ENCODE measurements at regions not wholly inside any gene's neighbourhood (a gene's known extent, or its start where the extent isn't known, plus 50 kb on each side); places are given as distances from the start of the nearest gene placed in this dataset.
A peak's percentile ranks its signal among the peaks of the same experiment; 100 is the strongest.
"Not testable (repeated sequence)": the region's sequence is repeated elsewhere in the genome, so short reads cannot be mapped to it uniquely, and the experiment has no call there.

DNA sequence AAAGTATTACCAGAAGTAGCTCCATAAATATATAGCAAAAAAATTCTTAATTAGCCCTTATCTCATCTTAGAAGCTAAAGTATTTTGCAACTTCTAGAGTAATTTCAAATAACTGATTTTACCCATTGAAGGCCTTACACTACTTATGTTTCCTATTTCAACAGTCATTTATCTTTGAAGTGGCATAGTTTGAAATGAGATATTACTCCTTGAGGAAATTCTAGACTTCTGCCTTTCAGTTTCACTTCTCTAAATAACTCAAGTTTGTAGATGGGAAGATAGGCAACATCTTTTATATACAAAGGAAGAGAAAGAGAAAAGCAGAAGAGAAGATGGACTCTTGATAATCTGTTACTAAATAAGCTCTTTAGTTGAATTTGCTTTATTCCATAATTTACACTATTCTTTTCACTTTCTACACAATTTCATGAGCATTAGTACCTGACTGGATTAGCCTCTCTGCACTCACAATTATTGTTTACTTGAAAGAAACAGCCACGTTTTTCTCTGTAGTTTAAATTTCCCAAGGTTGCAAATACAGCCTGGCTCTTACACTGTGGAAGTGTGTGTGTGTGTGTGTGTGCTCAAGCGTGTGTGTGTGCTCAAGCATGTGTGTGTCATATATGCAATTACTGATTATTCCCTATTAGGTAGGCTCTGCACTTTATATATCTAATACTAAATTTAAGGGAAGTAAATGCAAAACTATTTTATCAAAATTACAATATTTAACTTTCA, 60.6 kb upstream of the EMB start:
- in situ Hi-C loops (cut with MboI; ENCODE audit: low pct_unique_long_range_greater_than_20kb in 2 of 9, low sequenced_read_pairs in 9 of 9, unreplicated experiment in 9 of 9) = no loop called here
- H3K4me3 ChIP-seq = no peak overlapping the region
- ATAC-seq (replicated peaks in 6 of 8) = no peak
- H3K27ac ChIP-seq = no peak overlapping the region
- 0 to 60% (median 48%) methylated on average over 1 to 2 of the region's 2 CpGs; no CpG with 5 or more reads in 4 of the 10 experiments for WGBS, 10 experiments
- H3K4me1 ChIP-seq (replicated peaks in 1 of 2) = no peaks in the 10 kb centered on the region

DNA sequence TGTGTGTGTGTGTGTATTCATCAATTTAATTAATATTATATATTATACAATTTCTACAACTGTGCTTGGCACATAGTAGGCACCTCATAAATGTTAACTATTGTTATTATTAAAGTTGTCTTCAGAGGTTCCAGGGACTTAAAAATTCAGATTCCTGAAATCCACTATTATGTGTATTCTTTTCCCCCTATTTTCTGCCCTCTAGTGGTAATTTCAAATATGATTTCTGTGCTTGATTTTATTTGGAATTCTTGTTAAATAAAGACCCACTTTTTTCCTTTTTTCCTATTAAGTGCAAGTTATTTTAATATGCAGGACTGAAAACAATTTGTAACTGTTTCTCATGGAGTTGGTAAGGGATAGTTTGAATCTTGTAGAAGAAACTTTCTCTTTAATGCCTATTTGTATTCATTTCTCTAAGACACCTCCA, 72.0 kb upstream of the EMB start:
- ATAC-seq (replicated peaks in 6 of 8); H3K27ac ChIP-seq; in situ Hi-C loops (cut with MboI; ENCODE audit: low pct_unique_long_range_greater_than_20kb in 2 of 9, low sequenced_read_pairs in 9 of 9, unreplicated experiment in 9 of 9); H3K4me1 ChIP-seq (replicated peaks in 1 of 2); H3K4me3 ChIP-seq: not testable (repeated sequence)

DNA sequence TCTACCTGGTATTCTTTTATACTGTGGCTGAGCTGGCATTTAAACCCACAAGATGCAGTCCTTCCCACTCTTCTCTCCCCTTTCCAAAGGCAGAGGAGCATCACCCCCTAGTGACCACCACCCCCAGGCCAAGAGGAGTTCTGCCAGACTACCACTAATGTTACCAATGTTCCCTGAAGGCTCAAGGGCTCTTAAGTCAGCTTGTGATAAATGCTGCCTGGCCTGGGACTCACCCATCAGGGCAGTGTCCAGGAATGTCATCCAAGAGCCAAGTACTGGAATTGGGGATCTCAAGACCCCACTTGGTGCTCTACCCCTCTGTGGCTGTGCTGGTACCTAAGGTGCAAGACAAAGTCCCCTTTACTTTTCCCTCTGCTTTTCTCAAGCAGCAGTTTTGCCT, 80.0 kb upstream of the EMB start:
- H3K4me1 ChIP-seq (replicated peaks in 1 of 2); in situ Hi-C loops (cut with MboI; ENCODE audit: low pct_unique_long_range_greater_than_20kb in 2 of 9, low sequenced_read_pairs in 9 of 9, unreplicated experiment in 9 of 9); H3K27ac ChIP-seq; H3K4me3 ChIP-seq; ATAC-seq (replicated peaks in 6 of 8): not testable (repeated sequence)

DNA sequence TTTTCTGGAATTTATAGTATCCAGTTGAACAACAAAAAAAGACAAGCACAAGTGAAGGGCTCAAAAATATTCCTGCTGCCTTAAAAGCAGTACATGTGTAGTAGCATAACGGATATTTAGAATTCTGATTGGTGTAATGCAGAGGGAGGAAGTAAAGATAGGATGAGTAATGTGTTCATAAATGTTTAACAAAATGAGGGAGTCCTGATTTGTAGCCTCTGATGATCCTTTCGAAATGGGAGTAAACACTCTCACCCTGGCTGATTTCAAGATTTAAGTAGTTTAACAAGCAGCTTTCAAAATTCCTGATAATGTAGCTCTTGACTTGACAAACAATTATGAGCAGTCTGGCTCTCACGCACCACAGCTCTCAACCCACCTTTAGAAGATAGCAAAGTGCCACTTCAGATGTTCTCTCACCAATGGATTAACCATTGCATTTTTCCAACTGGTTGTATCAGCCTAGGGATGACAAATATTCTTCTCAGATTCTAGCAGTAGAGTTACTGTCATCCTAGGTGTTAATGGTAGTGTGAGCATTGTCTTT, 86.5 kb upstream of the EMB start:
- H3K27ac ChIP-seq; H3K4me1 ChIP-seq (replicated peaks in 1 of 2); ATAC-seq (replicated peaks in 6 of 8); H3K4me3 ChIP-seq; in situ Hi-C loops (cut with MboI; ENCODE audit: low pct_unique_long_range_greater_than_20kb in 2 of 9, low sequenced_read_pairs in 9 of 9, unreplicated experiment in 9 of 9): not testable (repeated sequence)
- 0 to 100% (median 60%) methylated on average over 1 to 3 of the region's 3 CpGs; no CpG with 5 or more reads in 1 of the 10 experiments for WGBS, 10 experiments

DNA sequence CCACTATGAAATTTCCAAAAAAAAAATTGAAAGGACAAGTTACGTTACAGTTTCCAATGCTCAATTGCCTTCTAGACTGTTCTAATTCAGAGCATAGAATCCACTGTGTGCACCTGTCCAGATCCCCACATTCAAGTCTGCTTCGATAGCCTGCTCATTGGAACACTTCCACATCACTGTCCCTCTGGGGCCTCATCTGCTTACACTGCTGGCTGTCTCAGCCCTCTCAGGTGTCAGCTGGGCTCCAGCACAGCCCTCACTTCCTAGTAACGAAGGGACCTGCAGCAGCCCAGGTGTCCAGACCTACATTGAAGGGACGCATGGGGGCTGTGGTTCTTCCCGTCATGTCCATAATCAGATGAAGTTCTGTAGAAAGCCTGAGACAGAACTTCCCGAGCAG, 94.3 kb upstream of the EMB start:
- WGBS, 10 experiments = 9 to 100% (median 67%) methylated on average over 1 to 6 of the region's 6 CpGs
- Histone ChIP-seq H3K4me3 (no peak overlapping the region), H3K27ac (no peak overlapping the region), H3K4me1 (replicated peaks in 1 of 2) (no peaks in the 10 kb centered on the region)
- in situ Hi-C loops (cut with MboI; ENCODE audit: low pct_unique_long_range_greater_than_20kb in 2 of 9, low sequenced_read_pairs in 9 of 9, unreplicated experiment in 9 of 9) = no loop called here
- no peak for ATAC-seq (replicated peaks in 6 of 8)

DNA sequence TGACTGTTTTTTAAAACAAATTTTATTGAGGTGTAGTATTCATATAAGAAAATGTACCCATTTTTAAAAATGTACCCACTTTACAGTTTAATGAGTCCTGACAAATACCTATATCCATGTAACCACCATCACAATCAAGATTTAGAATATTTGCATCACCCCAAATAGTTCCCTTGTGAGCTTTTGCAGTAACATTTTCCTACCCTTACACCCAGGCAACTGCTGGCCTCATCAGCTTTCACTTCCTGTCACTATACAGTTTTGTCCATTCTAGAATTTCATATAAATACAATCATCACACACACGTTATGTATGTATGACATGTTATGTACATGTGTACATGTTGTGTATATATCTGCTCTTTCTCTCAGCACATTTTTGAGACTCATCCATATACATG, 96.4 kb upstream of the EMB start:
- in situ Hi-C loops (cut with MboI; ENCODE audit: low pct_unique_long_range_greater_than_20kb in 2 of 9, low sequenced_read_pairs in 9 of 9, unreplicated experiment in 9 of 9); H3K4me1 ChIP-seq (replicated peaks in 1 of 2); H3K27ac ChIP-seq; ATAC-seq (replicated peaks in 6 of 8); H3K4me3 ChIP-seq: not testable (repeated sequence)
- 0 to 80% (median 40%) methylated on average over 1 of the region's 1 CpG; no CpG with 5 or more reads in 5 of the 10 experiments for WGBS, 10 experiments

DNA sequence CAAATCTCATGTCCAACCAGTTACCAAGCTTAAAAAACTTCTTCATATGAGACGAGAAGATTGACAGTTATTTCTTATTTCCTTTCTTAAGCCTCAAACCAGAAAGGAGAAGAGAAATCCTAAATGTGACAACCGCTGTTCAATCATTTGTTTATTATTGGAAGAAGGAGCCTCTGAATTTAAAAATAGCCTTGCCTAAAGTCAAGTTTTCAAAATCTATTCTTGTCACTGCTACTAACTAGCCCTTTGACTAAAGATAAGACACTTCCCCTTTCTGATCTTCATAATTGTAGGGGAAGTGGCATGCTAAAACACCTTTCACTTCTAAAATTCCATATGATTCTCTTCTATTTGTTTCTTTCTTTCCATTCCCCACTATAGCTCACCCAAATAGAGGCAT, 106.2 kb upstream of the EMB start:
- H3K4me1 ChIP-seq (replicated peaks in 1 of 2) = no peaks in the 10 kb centered on the region
- no peak overlapping the region for H3K27ac ChIP-seq
- no peak for ATAC-seq (replicated peaks in 6 of 8)
- in situ Hi-C loops (cut with MboI; ENCODE audit: low pct_unique_long_range_greater_than_20kb in 2 of 9, low sequenced_read_pairs in 9 of 9, unreplicated experiment in 9 of 9) = no loop called here
- 51 to 100% (median 93%) methylated on average over 1 to 2 of the region's 2 CpGs; no CpG with 5 or more reads in 1 of the 10 experiments for WGBS, 10 experiments
- no peak overlapping the region for H3K4me3 ChIP-seq

DNA sequence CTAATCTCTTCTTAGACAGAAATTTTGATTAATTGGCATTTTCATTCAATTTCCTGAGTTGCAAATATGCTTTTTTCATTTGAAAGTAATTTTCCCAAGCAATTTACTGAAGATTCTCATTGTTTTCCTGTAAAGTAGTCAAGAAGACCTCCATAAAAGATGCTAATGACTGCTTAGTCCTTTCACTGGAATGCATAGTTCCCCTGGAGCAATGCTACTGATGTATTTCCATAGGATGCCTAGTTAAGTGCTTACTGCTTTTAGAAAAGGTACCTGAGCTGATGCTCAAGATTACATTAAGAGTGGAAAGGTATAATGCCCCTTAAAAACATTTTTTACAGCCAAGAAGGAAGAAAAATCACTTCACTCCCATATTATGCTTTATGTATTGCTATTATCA, 109.2 kb upstream of the EMB start:
- ATAC-seq (replicated peaks in 6 of 8) = peak in 1 of 8 experiments; percentile 64
- H3K27ac ChIP-seq = no peak overlapping the region
- no peaks in the 10 kb centered on the region for H3K4me1 ChIP-seq (replicated peaks in 1 of 2)
- in situ Hi-C loops (cut with MboI; ENCODE audit: low pct_unique_long_range_greater_than_20kb in 2 of 9, low sequenced_read_pairs in 9 of 9, unreplicated experiment in 9 of 9) = no loop called here
- H3K4me3 ChIP-seq = no peak overlapping the region

DNA sequence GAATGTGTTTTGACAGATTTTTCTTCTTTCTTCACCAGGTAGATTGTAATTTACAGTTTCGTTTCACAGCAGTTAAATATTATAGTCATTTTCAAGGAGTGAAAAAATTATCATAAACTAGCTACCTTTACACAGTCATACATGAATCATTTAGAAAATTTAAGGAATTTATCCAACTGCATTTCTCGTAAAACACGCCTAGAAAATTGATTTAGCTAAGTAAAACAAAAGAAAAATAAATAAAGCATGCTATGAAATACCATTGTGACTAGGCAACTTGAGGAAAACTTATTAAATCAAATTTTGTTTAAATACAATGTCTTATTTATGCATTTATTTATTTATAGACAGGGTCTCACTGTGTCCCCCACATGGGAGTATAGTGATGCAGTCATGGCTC, 109.9 kb upstream of the EMB start:
- no peak for ATAC-seq (replicated peaks in 6 of 8)
- Histone ChIP-seq H3K4me3 (no peak overlapping the region), H3K27ac (no peak overlapping the region), H3K4me1 (replicated peaks in 1 of 2) (no peaks in the 10 kb centered on the region)
- in situ Hi-C loops (cut with MboI; ENCODE audit: low pct_unique_long_range_greater_than_20kb in 2 of 9, low sequenced_read_pairs in 9 of 9, unreplicated experiment in 9 of 9) = no loop called here
- 13 to 100% (median 85%) methylated on average over 2 to 3 of the region's 3 CpGs for WGBS, 10 experiments

DNA sequence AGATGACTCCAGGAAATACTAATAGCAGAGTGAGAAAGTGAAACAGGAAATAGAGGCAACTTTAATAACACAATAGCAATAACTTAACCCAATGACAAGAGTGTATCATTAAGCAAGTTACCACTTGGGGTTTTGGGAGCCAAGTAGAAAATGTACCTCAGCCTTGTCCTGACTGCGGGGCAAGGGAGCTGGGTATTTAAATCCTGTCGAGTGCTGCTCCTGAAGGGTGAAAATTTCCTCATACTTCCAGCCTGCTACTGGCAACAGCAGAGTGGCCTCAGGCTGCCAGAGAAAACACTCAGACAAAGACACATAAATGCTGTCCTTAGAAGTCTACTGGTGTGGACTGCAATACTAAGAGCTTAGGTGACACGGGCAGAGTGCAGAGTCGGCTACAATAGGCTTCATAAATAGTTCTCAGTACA, 112.5 kb upstream of the EMB start:
- 0 to 84% (median 40%) methylated on average over 1 to 3 of the region's 4 CpGs; no CpG with 5 or more reads in 5 of the 10 experiments for WGBS, 10 experiments
- Histone ChIP-seq H3K27ac (no peak overlapping the region), H3K4me1 (replicated peaks in 1 of 2) (no peaks in the 10 kb centered on the region), H3K4me3 (no peak overlapping the region)
- in situ Hi-C loops (cut with MboI; ENCODE audit: low pct_unique_long_range_greater_than_20kb in 2 of 9, low sequenced_read_pairs in 9 of 9, unreplicated experiment in 9 of 9) = no loop called here
- ATAC-seq (replicated peaks in 6 of 8) = peak in 3 of 8 experiments; percentile 37 to 98 (median 47)

DNA sequence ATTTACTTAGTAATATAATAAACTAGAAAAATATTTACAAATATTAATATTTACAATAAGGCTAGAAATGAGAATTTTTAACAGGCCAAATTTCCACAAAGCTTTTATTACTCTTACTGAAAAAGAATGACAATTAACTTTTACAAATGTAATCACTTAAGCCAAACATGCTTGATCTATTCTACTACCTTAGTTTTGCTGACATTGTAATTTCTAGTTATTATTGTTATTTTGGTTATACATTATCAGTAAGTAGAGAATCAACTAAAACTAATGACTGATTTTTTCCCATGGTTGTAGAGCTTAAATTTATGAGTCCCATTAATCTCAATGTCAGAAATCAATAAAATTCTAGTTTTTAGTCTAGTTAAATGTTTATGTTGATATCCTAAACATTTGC, 107.8 kb upstream of the PARP8 start:
- in situ Hi-C loops (cut with MboI; ENCODE audit: low pct_unique_long_range_greater_than_20kb in 2 of 9, low sequenced_read_pairs in 9 of 9, unreplicated experiment in 9 of 9); ATAC-seq (replicated peaks in 6 of 8); H3K4me3 ChIP-seq; H3K27ac ChIP-seq; H3K4me1 ChIP-seq (replicated peaks in 1 of 2): not testable (repeated sequence)

DNA sequence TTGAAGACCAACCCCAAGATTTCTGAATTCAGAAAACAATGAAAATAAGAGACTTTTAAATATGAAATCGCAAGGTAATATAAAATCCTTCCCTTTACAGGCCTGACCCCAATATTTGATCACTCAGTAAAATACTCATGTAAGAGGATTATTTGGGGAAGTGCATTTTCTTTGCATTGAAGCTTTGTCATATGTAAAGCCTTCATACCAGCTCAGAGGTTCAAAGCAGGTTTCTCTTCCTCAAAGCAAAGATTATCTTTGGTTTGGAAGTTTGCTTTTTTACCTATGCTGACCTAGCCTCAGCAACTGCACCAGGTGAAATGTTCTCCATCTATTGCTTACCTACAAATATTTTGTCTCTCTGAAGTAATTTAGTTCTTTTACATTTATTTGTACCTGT, 106.5 kb upstream of the PARP8 start:
- Histone ChIP-seq H3K4me3 (no peak overlapping the region), H3K27ac (no peak overlapping the region), H3K4me1 (replicated peaks in 1 of 2) (no peaks in the 10 kb centered on the region)
- 40 to 100% (median 63%) methylated on average over 1 of the region's 1 CpG; no CpG with 5 or more reads in 3 of the 10 experiments for WGBS, 10 experiments
- no peak for ATAC-seq (replicated peaks in 6 of 8)
- in situ Hi-C loops (cut with MboI; ENCODE audit: low pct_unique_long_range_greater_than_20kb in 2 of 9, low sequenced_read_pairs in 9 of 9, unreplicated experiment in 9 of 9) = no loop called here

DNA sequence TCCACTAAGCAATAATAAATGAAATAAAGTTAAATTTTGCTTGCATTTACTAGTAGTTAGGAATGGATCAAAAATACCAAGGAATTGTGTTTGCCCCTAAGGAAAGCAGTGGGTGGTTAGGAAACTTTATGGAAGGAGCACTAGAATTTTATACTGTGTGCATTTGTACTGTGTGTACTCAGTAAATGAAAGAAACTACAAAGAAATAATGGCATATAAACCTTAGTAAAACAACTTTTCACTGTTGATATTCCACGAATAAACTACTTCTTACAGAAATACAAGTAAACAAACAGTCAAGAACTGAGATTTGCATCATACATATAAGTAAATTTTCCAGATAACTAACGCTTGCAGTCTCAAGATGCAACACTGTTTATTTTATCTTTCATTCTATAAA, 103.7 kb upstream of the PARP8 start:
- Histone ChIP-seq H3K4me3 (no peak overlapping the region), H3K27ac (no peak overlapping the region), H3K4me1 (replicated peaks in 1 of 2) (no peaks in the 10 kb centered on the region)
- 19 to 84% (median 56%) methylated on average over 1 to 2 of the region's 2 CpGs for WGBS, 10 experiments
- ATAC-seq (replicated peaks in 6 of 8) = no peak
- in situ Hi-C loops (cut with MboI; ENCODE audit: low pct_unique_long_range_greater_than_20kb in 2 of 9, low sequenced_read_pairs in 9 of 9, unreplicated experiment in 9 of 9) = no loop called here

DNA sequence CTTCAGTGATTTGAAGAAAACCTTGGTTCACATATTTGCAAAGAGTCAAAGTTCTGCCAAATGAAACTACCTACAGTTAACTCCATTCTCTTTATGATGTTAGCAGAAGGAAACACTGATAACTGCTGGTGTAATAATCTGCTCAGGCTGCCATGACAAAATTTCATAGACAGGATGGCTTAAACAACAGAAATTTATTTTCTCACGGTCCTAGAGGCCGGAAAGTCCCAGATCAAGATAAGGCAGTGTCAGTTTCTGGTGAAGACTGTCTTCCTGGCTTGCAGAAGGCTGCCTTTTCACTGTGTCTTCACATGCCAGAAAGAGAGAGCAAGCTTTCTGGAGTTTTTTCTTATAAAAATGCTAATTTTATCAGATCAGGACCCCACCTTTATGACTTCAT, 102.4 kb upstream of the PARP8 start:
- no peak for ATAC-seq (replicated peaks in 6 of 8)
- no peak overlapping the region for H3K27ac ChIP-seq
- in situ Hi-C loops (cut with MboI; ENCODE audit: low pct_unique_long_range_greater_than_20kb in 2 of 9, low sequenced_read_pairs in 9 of 9, unreplicated experiment in 9 of 9) = no loop called here
- 0 to 100% (median 53%) methylated on average over 1 to 2 of the region's 2 CpGs; no CpG with 5 or more reads in 2 of the 10 experiments for WGBS, 10 experiments
- no peak overlapping the region for H3K4me3 ChIP-seq
- no peaks in the 10 kb centered on the region for H3K4me1 ChIP-seq (replicated peaks in 1 of 2)

Measured in motor neuron (in vitro differentiated cells).